Lower lobe of right lung (tissue), 2 donors: ENCODE measurements at regions not wholly inside any gene's neighbourhood (a gene's known extent, or its start where the extent isn't known, plus 50 kb on each side); places are given as distances from the start of the nearest gene placed in this dataset.

Experiments used
- ATAC-seq, 2 donors: fragments of 200-7000 bp; cut with Tn5 transposase; one replicate each; pipeline ENCODE4 v1.9.1; 2020 to 2022; ENCODE audit warnings: mild to moderate bottlenecking in 2 of 2, moderate library complexity in 2 of 2
- DNase-seq: peaks from one replicate; pipeline ENCODE4 v3.0.0-alpha.2; 2020
- H3K27ac ChIP-seq: fragments of 200-600 bp; one replicate; pipeline ENCODE4 v1.8.0; 2022
- H3K27me3 ChIP-seq: fragments of 200-600 bp; one replicate; pipeline ENCODE4 v1.8.0; 2022; ENCODE audit warnings: low read depth
- H3K36me3 ChIP-seq: fragments of 200-600 bp; one replicate; pipeline ENCODE4 v1.8.0; 2022; ENCODE audit warnings: mild to moderate bottlenecking
- H3K4me1 ChIP-seq: fragments of 200-600 bp; one replicate; pipeline ENCODE4 v1.8.0; 2022
- H3K4me3 ChIP-seq: fragments of 200-600 bp; one replicate; pipeline ENCODE4 v1.8.0; 2022; ENCODE audit warnings: mild to moderate bottlenecking
- H3K9me3 ChIP-seq: fragments of 200-600 bp; one replicate; pipeline ENCODE4 v1.8.0; 2022
- intact Hi-C: fragments of 100-400 bp; cut with DNase I; formaldehyde crosslinking; loops from one replicate; pipeline ENCODE4 v1.11.0; 2022
- TF ChIP-seq, protein P1 (sequence below): fragments of 200-600 bp; IDR thresholded peaks from one replicate; pipeline ENCODE4 v1.8.0; 2022; ENCODE audit warnings: antibody characterized with exemption, mild to moderate bottlenecking
- donor health status: DM: no; HTN: yes; CAD: no; lungs with severe emphysema.

DNA sequence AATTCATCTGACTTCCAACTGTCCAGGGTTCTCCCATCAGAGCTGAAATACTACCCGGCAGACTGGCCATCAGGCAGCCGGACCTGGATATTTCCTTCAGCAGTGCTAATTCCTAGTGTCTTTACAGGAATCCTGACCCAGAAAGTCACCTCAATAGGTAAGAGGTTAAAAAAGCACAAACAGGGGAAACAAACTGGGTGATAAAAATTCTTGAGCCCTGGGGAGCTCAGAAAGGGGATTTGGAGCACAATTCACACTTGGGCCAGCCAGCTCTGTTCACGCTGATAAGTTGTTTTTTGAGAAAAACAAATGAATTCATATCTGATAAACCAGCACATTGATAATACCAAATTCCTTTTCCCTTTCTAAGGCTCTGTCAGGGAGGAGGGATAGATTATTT is 104.0 kb downstream of the EDN1 start:
- H3K27me3 ChIP-seq, result no peaks in the 10 kb centered on the region
- ATAC-seq (no peak), DNase-seq (no peak)
- TF ChIP-seq, protein P1, sequence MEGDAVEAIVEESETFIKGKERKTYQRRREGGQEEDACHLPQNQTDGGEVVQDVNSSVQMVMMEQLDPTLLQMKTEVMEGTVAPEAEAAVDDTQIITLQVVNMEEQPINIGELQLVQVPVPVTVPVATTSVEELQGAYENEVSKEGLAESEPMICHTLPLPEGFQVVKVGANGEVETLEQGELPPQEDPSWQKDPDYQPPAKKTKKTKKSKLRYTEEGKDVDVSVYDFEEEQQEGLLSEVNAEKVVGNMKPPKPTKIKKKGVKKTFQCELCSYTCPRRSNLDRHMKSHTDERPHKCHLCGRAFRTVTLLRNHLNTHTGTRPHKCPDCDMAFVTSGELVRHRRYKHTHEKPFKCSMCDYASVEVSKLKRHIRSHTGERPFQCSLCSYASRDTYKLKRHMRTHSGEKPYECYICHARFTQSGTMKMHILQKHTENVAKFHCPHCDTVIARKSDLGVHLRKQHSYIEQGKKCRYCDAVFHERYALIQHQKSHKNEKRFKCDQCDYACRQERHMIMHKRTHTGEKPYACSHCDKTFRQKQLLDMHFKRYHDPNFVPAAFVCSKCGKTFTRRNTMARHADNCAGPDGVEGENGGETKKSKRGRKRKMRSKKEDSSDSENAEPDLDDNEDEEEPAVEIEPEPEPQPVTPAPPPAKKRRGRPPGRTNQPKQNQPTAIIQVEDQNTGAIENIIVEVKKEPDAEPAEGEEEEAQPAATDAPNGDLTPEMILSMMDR, result no peak
- H3K27ac ChIP-seq, result no peak overlapping the region
- H3K4me3 ChIP-seq, result no peak overlapping the region
- H3K9me3 ChIP-seq, result no peaks in the 10 kb centered on the region
- H3K36me3 ChIP-seq, result no peaks in the 10 kb centered on the region
- H3K4me1 ChIP-seq, result no peaks in the 10 kb centered on the region
- intact Hi-C loops, result no loop called here

DNA sequence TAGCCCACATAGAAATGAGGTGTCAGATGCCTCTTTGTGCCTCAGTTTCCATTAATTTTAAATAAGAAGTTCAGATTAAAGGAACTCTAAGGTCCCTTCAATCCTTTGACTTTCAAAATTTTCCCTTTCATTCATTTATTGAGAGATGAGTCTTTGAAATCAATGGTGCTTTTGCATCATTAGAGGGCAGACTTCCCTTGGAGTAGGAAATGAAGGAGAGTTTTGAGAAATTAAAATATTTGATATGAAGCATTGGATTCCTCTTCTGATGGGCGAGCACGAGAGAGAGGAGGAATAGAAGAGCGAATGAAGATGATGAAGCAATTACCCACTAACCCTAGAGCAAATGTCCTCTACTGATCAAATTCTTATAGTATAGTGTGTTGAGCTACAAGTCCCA is 105.7 kb downstream of the EDN1 start:
- TF ChIP-seq, protein P1, result peak; percentile 17
- ATAC-seq (no peak), DNase-seq (no peak)
- no peaks in the 10 kb centered on the region for H3K4me1 ChIP-seq
- no peaks in the 10 kb centered on the region for H3K36me3 ChIP-seq
- no peak overlapping the region for H3K27ac ChIP-seq
- intact Hi-C loops, result no loop called here
- H3K4me3 ChIP-seq, result no peak overlapping the region
- no peaks in the 10 kb centered on the region for H3K27me3 ChIP-seq
- H3K9me3 ChIP-seq, result no peaks in the 10 kb centered on the region

DNA sequence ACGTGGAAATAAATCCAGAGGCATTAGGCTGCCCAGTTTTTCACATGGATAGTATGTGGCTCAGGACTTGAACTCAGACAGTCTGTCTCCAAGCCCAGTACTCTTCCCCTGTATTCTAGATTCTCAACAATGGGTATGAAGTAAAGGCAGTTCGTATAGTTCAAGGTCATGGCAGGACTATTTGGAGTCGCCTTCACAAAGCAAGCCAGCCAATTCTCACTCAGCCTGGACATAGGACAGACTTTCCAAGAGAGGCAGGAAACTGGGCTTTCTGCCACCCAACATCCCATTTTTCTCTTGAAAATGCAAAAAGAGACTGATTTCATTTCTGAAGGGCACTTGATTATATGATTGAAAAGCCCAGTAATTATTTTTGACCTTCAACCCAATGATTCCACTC is 111.0 kb downstream of the EDN1 start:
- no peak for ATAC-seq
- DNase-seq, result no peak
- intact Hi-C loops, result no loop called here
- TF ChIP-seq, protein P1, result no peak
- no peaks in the 10 kb centered on the region for H3K9me3 ChIP-seq
- no peaks in the 10 kb centered on the region for H3K36me3 ChIP-seq
- H3K4me3 ChIP-seq, result no peak overlapping the region
- no peak overlapping the region for H3K27ac ChIP-seq
- H3K27me3 ChIP-seq, result no peaks in the 10 kb centered on the region
- no peaks in the 10 kb centered on the region for H3K4me1 ChIP-seq

DNA sequence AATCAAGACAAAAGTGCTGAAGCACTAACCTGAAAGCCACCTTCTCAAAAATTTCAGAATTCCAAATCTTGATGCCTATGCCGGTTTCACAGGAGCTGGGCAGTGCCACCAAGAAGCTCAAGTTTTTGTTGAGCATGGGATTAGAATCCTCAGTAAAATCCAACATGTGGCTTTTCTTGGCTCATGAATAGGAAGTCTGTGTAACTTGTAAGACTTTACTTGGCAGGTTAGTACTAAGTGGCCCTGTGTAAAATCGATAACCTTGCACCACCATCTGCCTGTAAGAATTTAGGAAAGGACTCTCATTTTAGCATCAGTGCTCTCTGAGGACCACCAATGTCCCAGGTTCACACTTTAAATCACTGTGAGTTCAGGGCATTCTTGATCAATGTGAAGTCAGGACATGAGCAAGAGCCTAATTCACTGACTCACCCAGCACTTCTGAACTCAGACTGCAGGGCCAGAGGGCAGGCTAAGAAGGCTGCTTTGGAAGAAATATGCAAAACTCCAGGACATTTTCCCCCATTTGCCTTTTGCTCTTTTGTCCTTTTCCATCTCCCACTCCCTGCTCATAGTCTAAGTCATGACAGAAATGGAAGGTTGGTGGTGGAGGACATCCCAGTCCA is 113.2 kb downstream of the EDN1 start:
- Histone ChIP-seq H3K27me3 (no peaks in the 10 kb centered on the region), H3K4me3 (no peak overlapping the region), H3K27ac (no peak overlapping the region), H3K36me3 (no peaks in the 10 kb centered on the region), H3K4me1 (no peaks in the 10 kb centered on the region), H3K9me3 (no peaks in the 10 kb centered on the region)
- intact Hi-C loops, result no loop called here
- TF ChIP-seq, protein P1, result no peak
- DNase-seq (no peak), ATAC-seq (peak in 1 of 2 donors; percentile 26)

DNA sequence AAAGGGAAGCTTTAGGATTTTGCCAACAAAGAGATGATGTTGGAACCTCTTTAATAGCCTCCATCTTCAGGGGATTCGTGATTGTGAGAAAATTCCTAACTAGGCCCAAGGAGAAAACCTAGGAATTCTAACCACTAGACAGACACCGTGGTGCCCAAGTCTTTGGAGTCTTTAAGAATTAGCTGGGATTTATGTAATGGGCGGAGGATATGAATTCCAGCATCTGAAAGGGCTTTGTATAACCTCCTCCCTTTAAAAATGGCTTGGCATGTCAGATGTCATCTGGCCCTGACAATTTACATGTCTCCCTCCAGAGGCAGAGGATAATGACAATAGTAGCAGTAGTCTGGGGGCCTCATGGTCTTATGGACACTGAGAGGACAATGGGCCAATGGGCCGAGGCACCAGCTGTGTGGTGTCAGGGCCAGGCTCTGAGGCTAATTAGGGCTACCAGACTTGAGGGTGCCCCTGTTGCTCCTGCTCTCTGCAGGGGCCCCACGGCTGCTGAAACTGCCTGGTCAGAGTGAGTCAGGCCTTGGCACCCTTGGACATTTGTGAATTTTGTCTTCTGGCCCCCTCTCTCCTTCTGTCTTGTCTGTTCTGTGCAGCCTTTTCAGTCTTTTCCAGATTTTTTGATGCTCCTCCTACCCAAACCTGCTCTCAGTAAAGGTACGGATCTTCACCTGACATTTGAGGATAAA is 113.9 kb downstream of the EDN1 start:
- no peaks in the 10 kb centered on the region for H3K4me1 ChIP-seq
- H3K9me3 ChIP-seq, result no peaks in the 10 kb centered on the region
- ATAC-seq (peak in 1 of 2 donors; percentile 14), DNase-seq (no peak)
- H3K27ac ChIP-seq, result no peak overlapping the region
- no peaks in the 10 kb centered on the region for H3K27me3 ChIP-seq
- intact Hi-C loops, result no loop called here
- H3K36me3 ChIP-seq, result no peaks in the 10 kb centered on the region
- H3K4me3 ChIP-seq, result no peak overlapping the region
- TF ChIP-seq, protein P1, result no peak
